Heart left ventricle (tissue), 16 donors: ENCODE measurements at regions not wholly inside any gene's neighbourhood (a gene's known extent, or its start where the extent isn't known, plus 50 kb on each side); places are given as distances from the start of the nearest gene placed in this dataset.
A peak's percentile ranks its signal among the peaks of the same experiment; 100 is the strongest.

Source experiments
- ATAC-seq, 4 donors: fragments of 200-7000 bp; cut with Tn5 transposase; one replicate each; pipeline ENCODE4 v1.9.1; 2020 to 2022; ENCODE audit warnings: moderate library complexity in 4 of 4, mild to moderate bottlenecking in 3 of 4, moderate number of reproducible peaks in 1 of 4
- DNase-seq, 5 donors: peaks; one replicate each; pipeline ENCODE4 v3.0.0-alpha.2; 2020
- H3K27ac ChIP-seq, 12 donors: fragments of 200-600 bp; sonication (generic) in 4 of 12; one replicate each; pipeline versions ENCODE4 v1.5.0 to v1.8.0; 2016 to 2022; ENCODE audit warnings: mild to moderate bottlenecking in 2 of 12
- H3K27me3 ChIP-seq, 9 donors: fragments of 200-600 bp; sonication (generic) in 2 of 9; one replicate each; pipeline versions ENCODE4 v1.5.1 to v1.8.0; 2016 to 2022; ENCODE audit warnings: mild to moderate bottlenecking in 3 of 9
- H3K36me3 ChIP-seq, 9 donors: fragments of 200-600 bp; sonication (generic) in 2 of 9; one replicate each; pipeline versions ENCODE4 v1.5.0 to v1.8.0; 2018 to 2022; ENCODE audit warnings: mild to moderate bottlenecking in 2 of 9
- H3K4me1 ChIP-seq, 12 donors: fragments of 200-600 bp; sonication (generic) in 4 of 12; one replicate each; pipeline versions ENCODE4 v1.5.0 to v1.8.0; 2016 to 2022; ENCODE audit warnings: mild to moderate bottlenecking in 3 of 12
- H3K4me3 ChIP-seq, 12 donors: fragments of 200-600 bp; sonication (generic) in 4 of 12; one replicate each; pipeline versions ENCODE4 v1.5.0 to v1.8.0; 2017 to 2022; ENCODE audit warnings: mild to moderate bottlenecking in 9 of 12, moderate library complexity in 4 of 12
- H3K9me3 ChIP-seq, 12 donors: fragments of 200-600 bp; sonication (generic) in 4 of 12; one replicate each; pipeline versions ENCODE4 v1.5.0 to v1.8.0; 2016 to 2022; ENCODE audit warnings: mild to moderate bottlenecking in 1 of 12
- POLR2A ChIP-seq, 2 donors: fragments of 450-650 bp; IDR thresholded peaks; one replicate each; pipeline ENCODE4 v1.6.1; 2017; ENCODE audit warnings: antibody characterized with exemption in 2 of 2, mild to moderate bottlenecking in 2 of 2, moderate library complexity in 2 of 2
- WGBS, 4 donors: extraction: QIAGEN DNeasy Blood & Tissue Kit in 2 of 4; methylation state at CpG; one replicate each; pipeline versions ENCODE4 v1.1.5 to v1.1.7; 2013 to 2018; 5-methylcytosine and 5-hydroxymethylcytosine counted together
- intact Hi-C, 10 donors: fragments of 100-400 bp; cut with DNase I; formaldehyde crosslinking; loops; one replicate each; pipeline versions ENCODE4 v1.11.1 to v1.14.2; 2022
- TF ChIP-seq, protein P1 (sequence below), 12 donors: fragments of 200-600 bp; sonication (generic) in 4 of 12; IDR thresholded peaks; one replicate each; pipeline versions ENCODE4 v1.5.0 to v1.8.0; 2018 to 2022; ENCODE audit warnings: antibody characterized with exemption in 12 of 12, mild to moderate bottlenecking in 5 of 12
- donor health status: ischemic (EF 13 %, LVEDD 7.1; RV severe dilation, severe dysfunction).
- donor health status: healthy with polysubstance abuse.
- donor health status: DM: no; HTN: yes; CAD: no.
- donor health status: DM: no; HTN: no; CAD: no.
- donor health status: ischemic (EF 25% LVEDD 6.9; RV normal size, moderate dysfunction).
- donor health status: ischemic (EF 25% LVEDD 5.7; RV mildly dilated, moderate dysfunction).
- donor health status: healthy.
- donor health status: DM: yes; HTN: yes; CAD: no.
- donor health status: ischemic (EF 35%, LVEDD 5.7; RV mildly dilated, moderate dysfunction).
- donor health status: nonischemic (EF 11% LVEDD 7.7; RV severe dilation, severe dysfunction).
- donor health status: DM: yes; HTN: yes; CAD: no.
- donor health status: PGD.
- donor health status: ischemic (EF 29% LVEDD 5.4; RV normal size, mild dysfunction).
- donor health status: nonischemic (EF 23%, LVEDD 6.1; RV moderate dilation, normal function).

DNA sequence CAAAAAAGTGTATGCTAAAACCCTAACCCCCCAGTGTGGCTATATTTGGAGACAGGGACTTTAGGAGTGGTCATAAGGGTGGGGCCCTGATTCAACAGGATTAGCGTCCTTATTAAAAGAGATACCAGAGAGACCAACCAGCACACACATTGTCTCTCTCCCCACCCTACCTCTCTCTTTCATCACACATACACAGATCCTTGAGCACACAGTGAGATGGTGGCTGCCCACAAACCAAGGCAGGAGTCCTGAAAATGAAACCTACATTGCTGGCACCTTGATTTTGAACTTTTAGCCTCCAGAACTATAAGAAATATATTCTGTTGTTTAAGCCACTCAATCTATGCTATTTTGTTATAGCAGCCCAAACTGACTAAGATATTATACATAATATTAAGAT lies 224.2 kb downstream of the KDR start:
- no peaks in the 10 kb centered on the region for H3K36me3 ChIP-seq
- H3K4me1 ChIP-seq, result peaks cover 0 to 9% (median 0%) of the 10 kb centered on the region in 12 donors
- no peak overlapping the region for H3K27ac ChIP-seq
- intact Hi-C loops, result no loop called here
- no peak for TF ChIP-seq POLR2A (IDR thresholded peaks at IDR 0.05)
- TF ChIP-seq, protein P1, sequence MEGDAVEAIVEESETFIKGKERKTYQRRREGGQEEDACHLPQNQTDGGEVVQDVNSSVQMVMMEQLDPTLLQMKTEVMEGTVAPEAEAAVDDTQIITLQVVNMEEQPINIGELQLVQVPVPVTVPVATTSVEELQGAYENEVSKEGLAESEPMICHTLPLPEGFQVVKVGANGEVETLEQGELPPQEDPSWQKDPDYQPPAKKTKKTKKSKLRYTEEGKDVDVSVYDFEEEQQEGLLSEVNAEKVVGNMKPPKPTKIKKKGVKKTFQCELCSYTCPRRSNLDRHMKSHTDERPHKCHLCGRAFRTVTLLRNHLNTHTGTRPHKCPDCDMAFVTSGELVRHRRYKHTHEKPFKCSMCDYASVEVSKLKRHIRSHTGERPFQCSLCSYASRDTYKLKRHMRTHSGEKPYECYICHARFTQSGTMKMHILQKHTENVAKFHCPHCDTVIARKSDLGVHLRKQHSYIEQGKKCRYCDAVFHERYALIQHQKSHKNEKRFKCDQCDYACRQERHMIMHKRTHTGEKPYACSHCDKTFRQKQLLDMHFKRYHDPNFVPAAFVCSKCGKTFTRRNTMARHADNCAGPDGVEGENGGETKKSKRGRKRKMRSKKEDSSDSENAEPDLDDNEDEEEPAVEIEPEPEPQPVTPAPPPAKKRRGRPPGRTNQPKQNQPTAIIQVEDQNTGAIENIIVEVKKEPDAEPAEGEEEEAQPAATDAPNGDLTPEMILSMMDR (IDR thresholded peaks at IDR 0.05), result no peak
- WGBS, 4 donors, result 94 to 100% (median 98%) methylated on average over 1 of the region's 1 CpG
- ATAC-seq, result no peak
- no peak overlapping the region for H3K4me3 ChIP-seq
- no peak for DNase-seq
- H3K9me3 ChIP-seq, result peaks cover 0 to 12% (median 0%) of the 10 kb centered on the region in 12 donors
- H3K27me3 ChIP-seq, result no peaks in the 10 kb centered on the region

DNA sequence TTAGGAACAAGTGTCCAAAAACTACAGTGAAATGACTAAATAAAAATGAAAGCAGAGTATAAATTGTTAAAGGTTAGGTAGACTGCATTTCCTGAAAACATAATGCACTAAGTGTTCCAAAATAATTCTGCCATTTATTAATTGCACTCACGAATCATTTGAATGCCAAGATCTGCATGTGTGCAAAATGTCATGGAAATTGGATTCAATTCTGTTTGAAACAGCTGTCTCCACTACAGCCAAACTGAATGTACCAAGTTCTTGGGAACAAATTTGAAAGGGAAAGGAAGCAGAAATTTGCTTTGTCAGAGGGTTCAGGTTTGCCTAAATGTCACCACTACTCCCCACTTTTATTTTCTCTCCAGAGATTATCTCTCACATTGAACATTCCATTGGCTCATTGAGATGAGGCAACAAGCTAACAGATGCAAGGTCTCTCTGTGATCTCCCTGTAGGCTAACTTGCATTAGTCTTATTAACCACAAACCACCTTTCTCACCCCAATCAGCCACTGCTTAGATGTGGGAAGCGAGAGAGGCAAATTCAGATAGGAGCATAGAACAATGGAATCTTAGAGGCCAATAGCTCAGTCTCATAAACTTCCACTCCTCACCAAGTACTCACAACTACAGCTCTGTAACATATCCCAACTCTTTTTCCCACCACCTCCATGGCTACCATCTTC lies 226.6 kb downstream of the KDR start:
- H3K4me1 ChIP-seq, result peaks cover 0 to 9% (median 0%) of the 10 kb centered on the region in 12 donors
- no peak overlapping the region for H3K4me3 ChIP-seq
- H3K36me3 ChIP-seq, result no peaks in the 10 kb centered on the region
- peaks cover 0 to 8% (median 0%) of the 10 kb centered on the region in 12 donors for H3K9me3 ChIP-seq
- 61 to 70% (median 66%) methylated on average over 2 of the region's 2 CpGs for WGBS, 4 donors
- no peak for DNase-seq
- H3K27me3 ChIP-seq, result no peaks in the 10 kb centered on the region
- intact Hi-C loops, result no loop called here
- no peak overlapping the region for H3K27ac ChIP-seq
- ATAC-seq, result peak in 1 of 4 donors; percentile 29
- TF ChIP-seq, protein P1 (IDR thresholded peaks at IDR 0.05), result no peak
- TF ChIP-seq POLR2A (IDR thresholded peaks at IDR 0.05), result no peak

DNA sequence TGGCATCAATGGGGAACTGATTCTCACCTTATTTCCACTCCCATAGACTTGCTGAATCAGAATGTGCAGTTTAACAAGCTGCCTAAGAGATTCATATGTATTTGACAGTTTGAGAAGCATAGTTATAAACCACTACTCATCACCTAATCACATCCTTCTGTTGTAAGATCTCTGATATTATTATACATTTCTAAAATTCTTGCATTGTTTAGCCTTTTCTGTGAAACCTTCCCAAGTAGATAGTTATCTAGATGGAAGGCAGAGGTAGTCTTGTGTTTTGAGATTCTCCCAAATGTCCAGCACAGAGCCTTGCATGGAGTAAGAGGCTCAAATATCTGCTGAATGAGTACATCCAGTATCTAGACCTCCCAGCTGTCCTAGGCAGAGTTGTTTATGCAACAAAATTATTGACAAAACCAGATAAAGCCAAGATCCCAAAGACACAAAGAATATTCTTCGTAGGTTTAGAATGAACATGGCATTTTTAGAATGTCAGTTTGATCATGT lies 227.3 kb downstream of the KDR start:
- H3K9me3 ChIP-seq, result peaks cover 0 to 8% (median 0%) of the 10 kb centered on the region in 12 donors
- intact Hi-C loops, result no loop called here
- no peak overlapping the region for H3K4me3 ChIP-seq
- no peaks in the 10 kb centered on the region for H3K27me3 ChIP-seq
- TF ChIP-seq POLR2A (IDR thresholded peaks at IDR 0.05), result no peak
- H3K4me1 ChIP-seq, result peaks cover 0 to 9% (median 0%) of the 10 kb centered on the region in 12 donors
- no peak overlapping the region for H3K27ac ChIP-seq
- no peak for ATAC-seq
- WGBS, 4 donors, result 74 to 79% (median 77%) methylated on average over 1 of the region's 1 CpG
- H3K36me3 ChIP-seq, result no peaks in the 10 kb centered on the region
- no peak for DNase-seq

DNA sequence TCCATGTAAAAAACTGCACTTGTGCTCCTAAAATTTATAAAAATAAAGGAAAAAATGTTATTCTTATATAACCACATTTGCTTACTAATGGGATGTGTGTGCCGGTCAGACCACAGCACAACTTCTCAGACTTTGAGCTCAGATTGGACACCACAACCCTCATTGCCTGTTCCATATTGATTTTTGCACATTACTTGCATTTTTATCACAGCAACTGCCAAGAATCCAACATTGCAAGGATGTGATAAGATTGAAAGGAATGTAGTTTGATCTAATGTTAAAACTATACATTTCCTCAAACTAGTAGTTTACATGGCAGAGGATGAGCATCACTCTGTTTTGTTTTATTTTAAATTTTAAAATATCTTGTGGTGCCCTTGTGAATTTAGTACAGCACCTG lies 227.8 kb downstream of the KDR start:
- no peak for TF ChIP-seq POLR2A (IDR thresholded peaks at IDR 0.05)
- TF ChIP-seq, protein P1 (IDR thresholded peaks at IDR 0.05), result no peak
- Histone ChIP-seq H3K27ac (no peak overlapping the region), H3K36me3 (no peaks in the 10 kb centered on the region), H3K4me3 (no peak overlapping the region), H3K27me3 (no peaks in the 10 kb centered on the region), H3K9me3 (peaks cover 0 to 8% (median 0%) of the 10 kb centered on the region in 12 donors), H3K4me1 (peaks cover 0 to 5% (median 0%) of the 10 kb centered on the region in 12 donors)
- 88 to 98% (median 97%) methylated on average over 1 of the region's 1 CpG for WGBS, 4 donors
- ATAC-seq (no peak), DNase-seq (no peak)
- intact Hi-C loops, result no loop called here
